ENCODE measurements at regions not wholly inside any gene's neighbourhood (a gene's known extent, or its start where the extent isn't known, plus 50 kb on each side); places are given as distances from the start of the nearest gene placed in this dataset.
"Not testable (repeated sequence)": the region's sequence is repeated elsewhere in the genome, so short reads cannot be mapped to it uniquely, and the experiment has no call there.

GRCh38 chrY:7415157-7415633, 503.6 kb upstream of the AMELY start:
- TF ChIP-seq CTCF (IDR thresholded peaks at IDR 0.05 in 8 of 11, conservative IDR thresholded peaks at IDR 0.05 in 3 of 11) (no peak), POLR2AphosphoS5 (IDR thresholded peaks at IDR 0.05) (no peak), POLR2A (IDR thresholded peaks at IDR 0.05) (no peak)
- Histone ChIP-seq H3K4me1 (no peaks in the 10 kb centered on the region), H3K27ac (no peak overlapping the region), H3K27me3 (replicated peaks in 1 of 7) (no peaks in the 10 kb centered on the region), H3K4me3 (no peak overlapping the region), H3K36me3 (no peaks in the 10 kb centered on the region), H3K9me3 (no peaks in the 10 kb centered on the region)
- 92 to 99% (median 97%) methylated on average over 7 of the region's 7 CpGs; no CpG with 5 or more reads in 2 of the 5 donors for WGBS, 5 donors
- no peak for DNase-seq
- intact Hi-C loops (cut with DNase I; ENCODE audit: low total_unique reads), result no loop called here

- H3K4me3 ChIP-seq, result no peak overlapping the region
- H3K4me1 ChIP-seq, result no peaks in the 10 kb centered on the region
- peaks cover 0 to 5% (median 0%) of the 10 kb centered on the region in 6 donors for H3K36me3 ChIP-seq
- whole genome bisulfite sequencing, 5 donors, result 89 to 100% (median 98%) methylated on average over 2 to 4 of the region's 4 CpGs; no CpG with 5 or more reads in 2 of the 5 donors
- intact Hi-C loops (cut with DNase I; ENCODE audit: low total_unique reads), result no loop called here
- peaks cover 0 to 65% (median 0%) of the 10 kb centered on the region in 8 donors for H3K9me3 ChIP-seq
- no peak for TF ChIP-seq CTCF (IDR thresholded peaks at IDR 0.05 in 8 of 11, conservative IDR thresholded peaks at IDR 0.05 in 3 of 11)
- no peak for TF ChIP-seq POLR2AphosphoS5 (IDR thresholded peaks at IDR 0.05)
- TF ChIP-seq POLR2A (IDR thresholded peaks at IDR 0.05), result no peak
- no peaks in the 10 kb centered on the region for H3K27me3 ChIP-seq (replicated peaks in 1 of 7)
- no peak for DNase-seq
- H3K27ac ChIP-seq, result no peak overlapping the region
Observed at GRCh38 chrY:7390056-7390455, 478.5 kb upstream of the AMELY start.

GRCh38 chrY:7382988-7383387, 471.4 kb upstream of the AMELY start:
- TF ChIP-seq POLR2AphosphoS5 (IDR thresholded peaks at IDR 0.05) (no peak), CTCF (IDR thresholded peaks at IDR 0.05 in 8 of 11, conservative IDR thresholded peaks at IDR 0.05 in 3 of 11) (no peak), POLR2A (IDR thresholded peaks at IDR 0.05) (no peak)
- no peak for DNase-seq
- Histone ChIP-seq H3K27ac (no peak overlapping the region), H3K27me3 (replicated peaks in 1 of 7) (no peaks in the 10 kb centered on the region), H3K36me3 (peaks cover 0 to 25% (median 0%) of the 10 kb centered on the region in 6 donors), H3K9me3 (no peaks in the 10 kb centered on the region), H3K4me3 (no peak overlapping the region), H3K4me1 (no peaks in the 10 kb centered on the region)
- intact Hi-C loops (cut with DNase I; ENCODE audit: low total_unique reads), result no loop called here
- 45 to 58% (median 53%) methylated on average over 6 of the region's 6 CpGs; no CpG with 5 or more reads in 2 of the 5 donors for WGBS, 5 donors

GRCh38 chrY:7377091-7377490, 465.5 kb upstream of the AMELY start:
- Histone ChIP-seq H3K27ac (no peak overlapping the region), H3K27me3 (replicated peaks in 1 of 7) (no peaks in the 10 kb centered on the region), H3K9me3 (no peaks in the 10 kb centered on the region), H3K4me1 (no peaks in the 10 kb centered on the region), H3K36me3 (peaks cover 0 to 84% (median 0%) of the 10 kb centered on the region in 6 donors), H3K4me3 (no peak overlapping the region)
- TF ChIP-seq CTCF (IDR thresholded peaks at IDR 0.05 in 8 of 11, conservative IDR thresholded peaks at IDR 0.05 in 3 of 11) (no peak), POLR2A (IDR thresholded peaks at IDR 0.05) (no peak), POLR2AphosphoS5 (IDR thresholded peaks at IDR 0.05) (no peak)
- intact Hi-C loops (cut with DNase I; ENCODE audit: low total_unique reads), result no loop called here
- DNase-seq, result no peak

- intact Hi-C loops (cut with DNase I; ENCODE audit: low total_unique reads); H3K4me3 ChIP-seq; H3K27ac ChIP-seq; DNase-seq; H3K9me3 ChIP-seq; H3K4me1 ChIP-seq; H3K27me3 ChIP-seq (replicated peaks in 1 of 7): not testable (repeated sequence)
- 92 to 98% (median 94%) methylated on average over 4 of the region's 4 CpGs; no CpG with 5 or more reads in 2 of the 5 donors for WGBS, 5 donors
- H3K36me3 ChIP-seq, result peaks cover 0 to 100% (median 0%) of the 10 kb centered on the region in 6 donors
Observed at GRCh38 chrY:7374485-7374884, 462.9 kb upstream of the AMELY start.

GRCh38 chrY:7371953-7372352, 460.4 kb upstream of the AMELY start:
- H3K27ac ChIP-seq; H3K9me3 ChIP-seq; DNase-seq; intact Hi-C loops (cut with DNase I; ENCODE audit: low total_unique reads); H3K4me1 ChIP-seq; H3K27me3 ChIP-seq (replicated peaks in 1 of 7); H3K4me3 ChIP-seq: not testable (repeated sequence)
- peaks cover 0 to 94% (median 0%) of the 10 kb centered on the region in 6 donors for H3K36me3 ChIP-seq
- 94 to 98% (median 97%) methylated on average over 3 of the region's 4 CpGs; no CpG with 5 or more reads in 2 of the 5 donors for WGBS, 5 donors

- H3K27ac ChIP-seq; intact Hi-C loops (cut with DNase I; ENCODE audit: low total_unique reads); H3K4me1 ChIP-seq; H3K4me3 ChIP-seq; H3K9me3 ChIP-seq; H3K27me3 ChIP-seq (replicated peaks in 1 of 7); DNase-seq: not testable (repeated sequence)
- H3K36me3 ChIP-seq, result peaks cover 0 to 85% (median 0%) of the 10 kb centered on the region in 6 donors
- 86 to 92% (median 92%) methylated on average over 6 of the region's 6 CpGs; no CpG with 5 or more reads in 2 of the 5 donors for WGBS, 5 donors
Observed at GRCh38 chrY:7371026-7371425, 459.5 kb upstream of the AMELY start.

Measured in spleen (tissue), 11 donors.